GM21619 (cell line): ENCODE measurements at regions not wholly inside any gene's neighbourhood (a gene's known extent, or its start where the extent isn't known, plus 50 kb on each side); places are given as distances from the start of the nearest gene placed in this dataset.

Experiments
- ATAC-seq: cut with Tn5 transposase; IDR thresholded peaks from one replicate; pipeline ENCODE4 v1.9.1; 2021; ENCODE audit not compliant: unreplicated experiment

- ATAC-seq = no peak
These were observed 270.3 kb upstream of the CHD6 start for GRCh38 chr20:41888434-41888833.

GRCh38 chr20:41887500-41887899 is 269.3 kb upstream of the CHD6 start:
- no peak for ATAC-seq

- no peak for ATAC-seq
These were observed 263.4 kb upstream of the CHD6 start for GRCh38 chr20:41881466-41882046.

GRCh38 chr20:41879123-41879522 is 260.9 kb upstream of the CHD6 start:
- no peak for ATAC-seq

GRCh38 chr20:41877911-41878310 is 259.7 kb upstream of the CHD6 start:
- no peak for ATAC-seq

GRCh38 chr20:41874658-41875057 is 256.5 kb upstream of the CHD6 start:
- ATAC-seq = no peak

GRCh38 chr20:41872930-41873329 is 254.8 kb upstream of the CHD6 start:
- ATAC-seq = no peak

- no peak for ATAC-seq
These were observed 252.8 kb upstream of the CHD6 start for GRCh38 chr20:41870869-41871462.

- ATAC-seq = no peak
These were observed 251.1 kb upstream of the CHD6 start for GRCh38 chr20:41869261-41869660.

GRCh38 chr20:41865938-41866337 is 247.8 kb upstream of the CHD6 start:
- no peak for ATAC-seq

- ATAC-seq = no peak
These were observed 244.3 kb upstream of the CHD6 start for GRCh38 chr20:41862476-41862875.

- ATAC-seq = no peak
These were observed 243.7 kb upstream of the CHD6 start for GRCh38 chr20:41861772-41862422.

- no peak for ATAC-seq
These were observed 236.6 kb upstream of the CHD6 start for GRCh38 chr20:41854765-41855164.

GRCh38 chr20:41853806-41854205 is 235.6 kb upstream of the CHD6 start:
- no peak for ATAC-seq

GRCh38 chr20:41848180-41848579 is 230.0 kb upstream of the CHD6 start:
- no peak for ATAC-seq

- no peak for ATAC-seq
These were observed 219.6 kb upstream of the CHD6 start for GRCh38 chr20:41837669-41838224.

GRCh38 chr20:41833739-41834138 is 215.6 kb upstream of the CHD6 start:
- no peak for ATAC-seq

- no peak for ATAC-seq
These were observed 212.5 kb upstream of the CHD6 start for GRCh38 chr20:41830702-41831101.

GRCh38 chr20:41819436-41819835 is 201.3 kb upstream of the CHD6 start:
- no peak for ATAC-seq

- no peak for ATAC-seq
These were observed 200.8 kb upstream of the CHD6 start for GRCh38 chr20:41818991-41819390.

GRCh38 chr20:41818369-41818768 is 200.2 kb upstream of the CHD6 start:
- no peak for ATAC-seq

GRCh38 chr20:41811456-41811855 is 193.3 kb upstream of the CHD6 start:
- ATAC-seq = no peak
